ENCODE measurements at regions not wholly inside any gene's neighbourhood (a gene's known extent, or its start where the extent isn't known, plus 50 kb on each side); places are given as distances from the start of the nearest gene placed in this dataset.

GRCh38 chr13:55705971-55706370 is 1434.7 kb upstream of the PRR20A start:
- WGBS, 4 donors, result 40 to 49% (median 48%) methylated on average over 3 of the region's 3 CpGs
- intact Hi-C loops (cut with DNase I), result no loop called here

GRCh38 chr13:55714120-55714519 is 1426.6 kb upstream of the PRR20A start:
- intact Hi-C loops (cut with DNase I), result no loop called here
- Histone ChIP-seq H3K4me3 (no peak overlapping the region), H3K27ac (no peak overlapping the region), H3K36me3 (replicated peaks in 1 of 2) (no peaks in the 10 kb centered on the region), H3K9me3 (replicated peaks in 1 of 3) (no peaks in the 10 kb centered on the region), H3K27me3 (no peaks in the 10 kb centered on the region), H3K4me1 (replicated peaks in 1 of 2) (no peaks in the 10 kb centered on the region)
- TF ChIP-seq CTCF (IDR thresholded peaks at IDR 0.05), result no peak
- TF ChIP-seq POLR2A (IDR thresholded peaks at IDR 0.05), result no peak
- no peak for DNase-seq

More at GRCh38 chr13:55705971-55706370, 1434.7 kb upstream of the PRR20A start:
- Histone ChIP-seq H3K36me3 (replicated peaks in 1 of 2) (no peaks in the 10 kb centered on the region), H3K27me3 (no peaks in the 10 kb centered on the region), H3K9me3 (replicated peaks in 1 of 3) (no peaks in the 10 kb centered on the region), H3K27ac (no peak overlapping the region), H3K4me1 (replicated peaks in 1 of 2) (no peaks in the 10 kb centered on the region), H3K4me3 (no peak overlapping the region)
- peak in 1 of 7 donors; percentile 46 for DNase-seq
- TF ChIP-seq CTCF (IDR thresholded peaks at IDR 0.05) (no peak), POLR2A (IDR thresholded peaks at IDR 0.05) (no peak)

- no peak for DNase-seq
- no peak overlapping the region for H3K27ac ChIP-seq
- intact Hi-C loops (cut with DNase I), result no loop called here
- WGBS, 4 donors, result 63 to 76% (median 71%) methylated on average over 5 of the region's 5 CpGs
- no peaks in the 10 kb centered on the region for H3K36me3 ChIP-seq (replicated peaks in 1 of 2)
- no peaks in the 10 kb centered on the region for H3K27me3 ChIP-seq
- no peak for TF ChIP-seq POLR2A (IDR thresholded peaks at IDR 0.05)
- TF ChIP-seq CTCF (IDR thresholded peaks at IDR 0.05), result no peak
- H3K4me3 ChIP-seq, result no peak overlapping the region
- H3K9me3 ChIP-seq (replicated peaks in 1 of 3), result no peaks in the 10 kb centered on the region
- no peaks in the 10 kb centered on the region for H3K4me1 ChIP-seq (replicated peaks in 1 of 2)
These were observed 1413.0 kb upstream of the PRR20A start for GRCh38 chr13:55727683-55728082.

GRCh38 chr13:55728247-55728646 is 1412.5 kb upstream of the PRR20A start:
- TF ChIP-seq POLR2A (IDR thresholded peaks at IDR 0.05), result no peak
- TF ChIP-seq CTCF (IDR thresholded peaks at IDR 0.05), result no peak
- no peak for DNase-seq
- H3K36me3 ChIP-seq (replicated peaks in 1 of 2), result no peaks in the 10 kb centered on the region
- intact Hi-C loops (cut with DNase I), result no loop called here
- H3K27me3 ChIP-seq, result no peaks in the 10 kb centered on the region
- H3K4me1 ChIP-seq (replicated peaks in 1 of 2), result no peaks in the 10 kb centered on the region
- no peaks in the 10 kb centered on the region for H3K9me3 ChIP-seq (replicated peaks in 1 of 3)
- H3K27ac ChIP-seq, result no peak overlapping the region
- no peak overlapping the region for H3K4me3 ChIP-seq
- 77 to 86% (median 78%) methylated on average over 2 of the region's 2 CpGs for WGBS, 4 donors
